ENCODE measurements at regions not wholly inside any gene's neighbourhood (a gene's known extent, or its start where the extent isn't known, plus 50 kb on each side); places are given as distances from the start of the nearest gene placed in this dataset.

- ATAC-seq (ENCODE audit: insufficient number of reproducible peaks, low FRiP score, low read depth) (no peak), DNase-seq (ENCODE audit: low spot score) (no peak)
- H3K36me3 ChIP-seq: no peaks in the 10 kb centered on the region
- no peaks in the 10 kb centered on the region for H3K27me3 ChIP-seq (replicated peaks; ENCODE audit: insufficient read depth)
- H3K9me3 ChIP-seq: no peaks in the 10 kb centered on the region
- H3K4me1 ChIP-seq (ENCODE audit: control insufficient read depth in 1 of 2, low read depth in 2 of 2): no peaks in the 10 kb centered on the region
- no peak overlapping the region for H3K27ac ChIP-seq
- TF ChIP-seq, protein P1, sequence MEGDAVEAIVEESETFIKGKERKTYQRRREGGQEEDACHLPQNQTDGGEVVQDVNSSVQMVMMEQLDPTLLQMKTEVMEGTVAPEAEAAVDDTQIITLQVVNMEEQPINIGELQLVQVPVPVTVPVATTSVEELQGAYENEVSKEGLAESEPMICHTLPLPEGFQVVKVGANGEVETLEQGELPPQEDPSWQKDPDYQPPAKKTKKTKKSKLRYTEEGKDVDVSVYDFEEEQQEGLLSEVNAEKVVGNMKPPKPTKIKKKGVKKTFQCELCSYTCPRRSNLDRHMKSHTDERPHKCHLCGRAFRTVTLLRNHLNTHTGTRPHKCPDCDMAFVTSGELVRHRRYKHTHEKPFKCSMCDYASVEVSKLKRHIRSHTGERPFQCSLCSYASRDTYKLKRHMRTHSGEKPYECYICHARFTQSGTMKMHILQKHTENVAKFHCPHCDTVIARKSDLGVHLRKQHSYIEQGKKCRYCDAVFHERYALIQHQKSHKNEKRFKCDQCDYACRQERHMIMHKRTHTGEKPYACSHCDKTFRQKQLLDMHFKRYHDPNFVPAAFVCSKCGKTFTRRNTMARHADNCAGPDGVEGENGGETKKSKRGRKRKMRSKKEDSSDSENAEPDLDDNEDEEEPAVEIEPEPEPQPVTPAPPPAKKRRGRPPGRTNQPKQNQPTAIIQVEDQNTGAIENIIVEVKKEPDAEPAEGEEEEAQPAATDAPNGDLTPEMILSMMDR (IDR thresholded peaks at IDR 0.05): no peak
- no peak overlapping the region for H3K4me3 ChIP-seq
These were observed 603.7 kb upstream of the CDH8 start for GRCh38 chr16:62639890-62640289.

GRCh38 chr16:62638964-62639870 is 603.0 kb upstream of the CDH8 start:
- Histone ChIP-seq H3K9me3 (no peaks in the 10 kb centered on the region), H3K36me3 (no peaks in the 10 kb centered on the region), H3K27me3 (replicated peaks; ENCODE audit: insufficient read depth) (no peaks in the 10 kb centered on the region), H3K4me3 (no peak overlapping the region), H3K27ac (no peak overlapping the region), H3K4me1 (ENCODE audit: control insufficient read depth in 1 of 2, low read depth in 2 of 2) (no peaks in the 10 kb centered on the region)
- DNase-seq (ENCODE audit: low spot score) (no peak), ATAC-seq (ENCODE audit: insufficient number of reproducible peaks, low FRiP score, low read depth) (no peak)
- TF ChIP-seq, protein P1 (IDR thresholded peaks at IDR 0.05): no peak

GRCh38 chr16:62638324-62638911 is 602.2 kb upstream of the CDH8 start:
- no peak for ATAC-seq (ENCODE audit: insufficient number of reproducible peaks, low FRiP score, low read depth)
- H3K27ac ChIP-seq: no peak overlapping the region

GRCh38 chr16:62625326-62625725 is 589.1 kb upstream of the CDH8 start:
- no peaks in the 10 kb centered on the region for H3K4me1 ChIP-seq (ENCODE audit: control insufficient read depth in 1 of 2, low read depth in 2 of 2)
- H3K4me3 ChIP-seq: no peak overlapping the region
- TF ChIP-seq, protein P1 (IDR thresholded peaks at IDR 0.05): no peak
- no peak overlapping the region for H3K27ac ChIP-seq
- H3K27me3 ChIP-seq (replicated peaks; ENCODE audit: insufficient read depth): no peaks in the 10 kb centered on the region
- DNase-seq (ENCODE audit: low spot score) (no peak), ATAC-seq (ENCODE audit: insufficient number of reproducible peaks, low FRiP score, low read depth) (no peak)
- H3K36me3 ChIP-seq: no peaks in the 10 kb centered on the region
- no peaks in the 10 kb centered on the region for H3K9me3 ChIP-seq

More at GRCh38 chr16:62638324-62638911, 602.2 kb upstream of the CDH8 start:
- H3K27me3 ChIP-seq (replicated peaks; ENCODE audit: insufficient read depth): no peaks in the 10 kb centered on the region
- no peak overlapping the region for H3K4me3 ChIP-seq
- TF ChIP-seq, protein P1 (IDR thresholded peaks at IDR 0.05): no peak
- no peaks in the 10 kb centered on the region for H3K36me3 ChIP-seq
- no peak for DNase-seq (ENCODE audit: low spot score)
- no peaks in the 10 kb centered on the region for H3K4me1 ChIP-seq (ENCODE audit: control insufficient read depth in 1 of 2, low read depth in 2 of 2)
- no peaks in the 10 kb centered on the region for H3K9me3 ChIP-seq

GRCh38 chr16:62620275-62620674 is 584.0 kb upstream of the CDH8 start:
- TF ChIP-seq, protein P1 (IDR thresholded peaks at IDR 0.05): no peak
- no peaks in the 10 kb centered on the region for H3K27me3 ChIP-seq (replicated peaks; ENCODE audit: insufficient read depth)
- H3K4me3 ChIP-seq: no peak overlapping the region
- H3K9me3 ChIP-seq: no peaks in the 10 kb centered on the region
- no peak for DNase-seq (ENCODE audit: low spot score)
- no peaks in the 10 kb centered on the region for H3K36me3 ChIP-seq
- no peaks in the 10 kb centered on the region for H3K4me1 ChIP-seq (ENCODE audit: control insufficient read depth in 1 of 2, low read depth in 2 of 2)
- no peak overlapping the region for H3K27ac ChIP-seq
- ATAC-seq (ENCODE audit: insufficient number of reproducible peaks, low FRiP score, low read depth): no peak
